ENCODE measurements at regions not wholly inside any gene's neighbourhood (a gene's known extent, or its start where the extent isn't known, plus 50 kb on each side); places are given as distances from the start of the nearest gene placed in this dataset.
"Not testable (repeated sequence)": the region's sequence is repeated elsewhere in the genome, so short reads cannot be mapped to it uniquely, and the experiment has no call there.

DNA sequence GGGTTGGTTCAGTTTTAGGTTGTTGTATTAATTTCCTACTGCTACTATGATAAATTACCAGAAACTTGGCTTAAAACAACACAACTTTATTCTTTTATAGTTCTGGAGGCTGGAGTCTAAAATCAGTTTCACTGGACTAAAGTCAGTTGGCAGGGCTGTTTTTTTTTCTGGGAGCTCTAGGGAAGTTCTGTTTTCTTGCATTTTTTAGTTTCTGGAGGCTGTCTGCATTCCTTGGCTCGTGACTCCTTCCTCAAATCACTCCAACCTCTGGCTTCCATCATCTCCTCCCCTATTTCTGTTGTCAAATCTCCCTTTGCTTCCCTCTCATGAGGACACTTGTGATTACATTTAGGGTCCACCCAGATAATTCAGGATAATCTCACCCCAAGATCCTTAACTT is 51.3 kb upstream of the SUB1 start:
- DNase-seq, result no peak

- DNase-seq, result peak; percentile 75
Observed at GRCh38 chr5:32531885-32532520, 53.4 kb upstream of the SUB1 start.

- not testable (repeated sequence) for DNase-seq
Observed at GRCh38 chr5:32527321-32527720, 58.0 kb upstream of the SUB1 start.

DNA sequence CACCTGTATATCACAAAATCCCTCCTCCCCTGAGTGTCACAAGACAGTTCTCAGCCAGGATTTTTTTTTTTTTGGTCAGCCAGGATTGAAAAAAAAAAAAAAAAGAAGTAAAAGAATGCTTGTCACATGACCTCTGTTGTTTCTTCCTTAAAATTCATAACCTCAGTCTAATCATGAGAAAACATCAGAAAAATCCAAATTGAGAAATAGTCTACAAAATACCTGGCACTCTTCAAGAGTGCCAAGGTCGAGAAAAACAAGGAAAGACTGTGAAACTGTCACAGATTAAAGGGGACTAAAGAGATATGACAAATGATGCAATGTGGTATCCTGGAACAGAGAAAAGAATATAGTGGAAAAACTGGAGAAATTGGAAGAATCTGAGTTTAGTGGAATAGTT is 58.5 kb upstream of the SUB1 start:
- no peak for DNase-seq

DNA sequence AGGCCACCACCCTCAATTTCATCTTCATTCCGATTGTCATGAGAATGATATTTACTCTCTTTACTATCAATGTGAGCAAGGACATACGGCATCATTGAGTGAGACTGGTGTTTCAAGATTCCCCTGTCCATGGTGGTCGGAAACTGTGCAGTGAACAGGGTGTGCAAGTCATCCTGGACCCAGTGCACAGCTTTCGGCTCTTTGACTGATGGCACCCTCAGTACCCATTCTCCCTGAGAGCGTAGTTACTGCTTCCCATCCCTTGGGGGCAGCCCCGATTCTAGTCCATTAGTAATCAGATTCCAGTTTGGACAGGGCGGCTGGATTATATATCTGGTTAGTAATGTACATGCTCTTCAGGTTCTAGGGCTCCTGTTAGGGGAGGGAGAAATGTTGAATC is 61.7 kb upstream of the SUB1 start:
- no peak for DNase-seq

DNA sequence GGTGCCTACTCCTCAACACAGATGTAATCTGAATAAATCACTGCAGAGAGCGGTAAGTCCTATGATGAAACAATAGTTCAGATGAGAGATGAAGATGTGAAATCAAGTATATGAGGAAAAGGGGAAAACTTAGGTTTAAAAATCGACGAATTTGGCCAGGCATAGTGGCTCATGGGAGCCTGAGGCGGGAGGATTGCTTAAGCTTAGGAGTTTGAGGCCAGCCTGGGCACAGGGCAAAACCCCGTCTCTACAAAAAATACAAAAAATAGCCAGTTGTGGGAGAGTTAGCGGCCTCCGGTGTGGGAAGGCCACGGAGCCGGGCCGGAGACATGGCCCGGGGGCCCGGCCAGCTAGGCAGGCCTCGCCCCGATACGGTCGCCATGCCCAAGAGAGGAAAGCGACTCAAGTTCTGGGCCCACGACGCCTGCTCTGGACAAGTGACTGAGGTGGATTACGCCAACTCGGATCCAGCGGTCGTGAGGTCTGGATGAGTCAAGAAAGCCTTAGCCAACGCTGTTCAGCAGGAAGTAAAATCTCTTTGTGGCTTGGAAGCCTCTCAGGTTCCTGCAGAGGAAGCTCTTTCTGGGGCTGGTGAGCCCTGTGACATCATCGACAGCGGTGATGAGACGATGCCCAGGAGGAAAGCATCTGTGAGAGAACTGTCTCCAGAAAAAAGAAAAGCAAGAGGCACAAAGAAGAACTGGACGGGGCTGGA is 62.8 kb upstream of the SUB1 start:
- peak; percentile 91 for DNase-seq

DNA sequence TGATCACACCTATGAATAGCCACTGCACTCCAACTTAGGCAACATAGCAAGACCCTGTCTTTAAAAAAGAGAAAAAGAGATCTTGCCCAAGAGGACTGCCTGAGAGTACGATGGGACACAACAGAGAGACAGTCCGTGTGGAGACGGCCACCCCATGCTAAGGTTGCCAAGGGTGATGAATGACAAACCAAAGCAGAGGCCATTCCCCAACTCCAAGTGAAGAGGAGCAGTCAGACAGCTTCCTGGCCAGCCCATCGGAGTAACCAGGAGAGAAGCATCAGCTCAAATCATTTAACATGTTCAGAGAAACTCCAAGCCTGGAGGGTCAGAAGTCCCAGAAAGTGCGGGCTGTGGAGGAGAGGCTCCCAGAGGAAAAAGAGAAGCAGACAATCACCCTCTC is 63.9 kb upstream of the SUB1 start:
- no peak for DNase-seq

GRCh38 chr5:32520972-32521371 is 64.4 kb upstream of the SUB1 start:
- peak; percentile 79 for DNase-seq

DNA sequence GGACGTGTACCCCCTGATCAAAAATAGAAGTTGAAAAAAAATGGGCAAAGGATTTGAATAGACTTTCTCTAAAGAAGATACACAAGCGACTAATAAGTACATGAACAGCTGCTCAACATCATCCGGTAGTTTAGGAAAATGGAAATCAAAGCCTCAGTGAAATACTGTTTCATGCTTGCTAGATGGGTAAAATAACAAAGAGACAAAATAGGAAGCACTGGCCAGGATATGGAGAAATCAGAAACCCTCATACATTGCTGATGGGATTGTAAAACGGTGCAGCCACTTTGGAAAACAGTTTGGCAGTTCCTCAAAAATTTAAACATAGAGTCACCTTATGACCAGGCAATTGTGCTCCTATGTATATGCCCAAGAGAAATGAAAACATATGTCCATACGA is 65.0 kb upstream of the SUB1 start:
- DNase-seq, result peak; percentile 59

- no peak for DNase-seq
Observed at GRCh38 chr5:32519508-32519907, 65.8 kb upstream of the SUB1 start.

DNA sequence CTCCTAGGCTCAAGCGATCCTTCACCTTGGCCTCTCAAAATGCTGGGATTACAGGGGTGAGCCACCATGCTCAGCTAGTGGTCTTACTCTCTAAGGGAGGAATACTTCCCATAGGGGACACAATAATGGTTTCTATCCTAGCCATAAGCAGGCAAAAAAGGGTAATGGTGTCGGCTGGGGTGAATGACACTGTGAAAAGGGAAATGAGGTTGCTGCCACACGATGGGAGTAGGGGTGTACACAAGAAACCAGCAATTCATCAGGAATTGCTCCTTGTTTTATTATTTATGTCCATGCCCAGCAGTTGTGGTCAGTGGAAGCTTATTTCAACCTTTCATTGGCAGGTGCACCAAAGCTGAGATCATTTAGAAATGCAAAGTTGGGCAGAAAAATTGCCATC is 70.3 kb upstream of the ZFR start:
- no peak for DNase-seq

DNA sequence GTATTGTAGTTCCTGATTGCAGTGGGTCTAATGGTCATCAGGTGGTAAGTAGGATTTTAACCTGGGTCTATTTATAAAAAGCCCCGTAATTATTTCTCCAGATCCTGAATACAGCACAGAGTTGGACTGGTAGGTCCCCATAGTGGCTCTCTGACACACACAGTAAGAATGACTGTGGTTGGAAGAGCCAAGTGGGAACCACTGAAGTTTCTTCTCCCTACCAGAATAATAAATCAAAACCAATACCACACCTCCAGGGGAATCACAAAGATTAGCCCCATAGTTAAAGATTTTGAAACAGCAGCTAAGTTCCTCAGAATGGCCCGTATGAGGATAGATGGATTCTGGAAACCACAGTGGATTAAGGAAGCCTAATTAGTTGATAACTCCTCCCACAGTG is 68.4 kb upstream of the ZFR start:
- DNase-seq, result peak; percentile 74

DNA sequence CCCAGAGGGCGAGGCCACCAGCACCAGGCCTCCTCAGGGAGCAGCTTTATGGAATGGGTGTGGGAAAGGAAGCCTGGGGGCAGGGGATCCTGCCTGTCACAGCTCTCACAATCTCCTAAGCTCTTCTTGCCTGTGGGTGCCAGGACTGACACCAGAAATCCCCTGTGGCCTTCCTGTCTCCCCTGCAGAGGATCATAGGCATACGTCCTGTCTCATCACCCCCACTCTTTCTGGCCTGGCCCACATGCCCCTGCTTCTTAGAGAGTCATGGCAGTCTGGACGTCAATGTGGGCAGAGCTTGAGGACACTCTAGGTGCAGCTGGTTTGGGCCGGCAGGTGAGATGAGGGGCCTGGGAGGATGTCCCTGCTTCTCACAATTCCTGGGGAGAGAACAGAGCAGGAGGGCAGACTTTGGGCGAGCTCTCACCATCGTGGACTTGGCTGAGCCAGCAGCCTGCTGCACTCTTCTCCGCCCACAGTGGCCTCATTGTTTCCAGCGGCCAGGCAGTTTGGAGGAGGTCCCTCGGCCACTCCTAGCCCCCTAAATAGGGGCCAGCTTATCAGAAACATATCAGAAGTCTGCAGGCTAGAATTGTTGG is 67.3 kb upstream of the ZFR start:
- DNase-seq, result no peak

DNA sequence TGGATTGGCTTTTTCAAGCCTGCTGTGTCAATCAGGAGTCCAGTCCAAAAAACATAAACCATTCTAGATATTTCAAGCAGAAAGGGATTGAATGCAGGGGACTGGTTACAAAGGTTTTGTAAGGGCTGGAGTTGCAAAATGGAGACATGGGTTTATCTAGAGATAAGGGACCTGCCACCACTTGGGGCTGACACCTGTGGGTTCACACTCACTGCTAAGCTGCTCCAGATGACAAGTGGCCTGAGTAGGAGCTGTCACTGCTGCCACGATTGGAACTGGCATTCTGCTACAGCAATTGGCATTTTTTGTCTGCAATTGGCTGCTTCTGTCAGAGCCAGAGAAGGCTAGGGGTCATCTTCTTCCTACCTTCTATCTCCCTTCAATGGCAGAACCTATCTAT is 66.3 kb upstream of the ZFR start:
- DNase-seq, result no peak

- no peak for DNase-seq
Observed at GRCh38 chr5:32508806-32509805, 64.6 kb upstream of the ZFR start.

- DNase-seq, result peak; percentile 99
Observed at GRCh38 chr5:32507738-32508434, 63.3 kb upstream of the ZFR start.

DNA sequence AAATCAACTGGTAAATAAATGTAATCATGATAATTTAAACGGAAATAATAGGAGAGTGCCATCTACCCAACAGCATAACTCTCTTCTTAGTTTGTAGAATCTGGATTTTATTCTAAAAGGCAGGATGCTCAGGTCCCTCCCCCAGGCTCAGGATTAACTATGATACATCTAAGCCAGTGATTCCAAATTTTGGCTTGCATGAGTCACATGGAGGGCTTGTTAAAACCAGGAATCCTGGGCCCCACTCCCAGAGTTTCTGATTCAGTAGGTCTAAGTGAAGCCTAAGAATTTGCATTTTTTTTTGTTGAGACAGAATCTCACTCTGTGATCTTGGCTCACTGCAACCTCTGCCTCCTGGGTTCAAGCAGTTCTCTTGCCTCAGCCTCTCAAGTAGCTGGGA is 62.3 kb upstream of the ZFR start:
- peak; percentile 97 for DNase-seq

DNA sequence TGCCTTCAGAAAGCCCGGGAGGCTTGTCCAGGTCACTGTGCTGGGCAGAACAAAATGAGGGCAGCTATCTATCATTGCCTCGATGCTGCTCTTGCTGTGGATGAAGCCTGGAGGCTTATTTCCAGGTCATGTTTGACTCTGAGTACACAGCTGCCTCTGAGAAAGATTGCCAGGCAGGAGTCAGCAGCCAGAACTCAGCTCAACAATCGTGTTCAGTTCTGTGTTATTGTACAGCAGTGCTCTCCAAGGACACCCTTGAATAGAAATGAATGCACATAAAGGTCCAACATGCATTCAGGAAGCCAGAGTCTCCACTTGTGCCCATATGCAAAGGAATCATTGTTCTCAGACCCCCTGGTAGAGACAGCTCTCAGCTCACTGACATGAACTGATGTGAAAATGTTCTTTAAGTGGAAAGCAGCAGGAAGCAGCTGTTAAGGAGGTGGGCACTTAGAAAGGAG is 61.7 kb upstream of the ZFR start:
- DNase-seq, result no peak

- peak; percentile 82 for DNase-seq
Observed at GRCh38 chr5:32505756-32506155, 61.2 kb upstream of the ZFR start.

- DNase-seq, result peak; percentile 98
Observed at GRCh38 chr5:32504989-32505596, 60.6 kb upstream of the ZFR start.

DNA sequence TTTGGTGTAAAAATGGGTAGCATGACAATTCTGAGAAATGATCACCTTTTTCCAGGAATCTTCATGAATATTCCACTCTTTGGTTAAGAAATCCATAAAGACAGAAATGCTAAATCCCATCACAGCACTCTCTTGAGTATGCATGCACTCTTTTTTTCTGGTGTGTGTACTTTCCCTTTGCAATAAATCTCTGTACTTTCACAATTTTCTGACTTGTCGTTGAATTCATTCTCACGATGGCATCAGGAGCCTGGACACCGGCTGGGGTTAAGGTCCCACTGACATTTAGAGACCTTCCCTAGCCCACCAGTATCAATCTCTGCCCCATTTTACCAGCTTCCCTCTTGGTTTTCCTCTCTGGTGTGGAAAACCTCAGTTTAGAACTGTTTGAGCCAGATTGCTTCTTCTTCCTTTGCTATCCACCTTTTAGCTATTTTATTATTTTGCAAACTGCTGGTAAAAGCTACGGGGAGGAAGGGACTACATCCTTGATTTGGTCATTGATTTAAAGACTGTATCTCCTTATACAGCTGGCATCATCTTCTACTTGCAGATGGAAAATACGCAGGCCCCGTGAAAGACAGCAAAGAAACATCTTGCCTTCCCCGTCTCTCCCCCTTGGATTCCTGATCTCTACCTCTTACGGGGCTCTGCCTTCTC is 59.9 kb upstream of the ZFR start:
- DNase-seq, result no peak
